OCI-LY1 (cell line): ENCODE measurements at regions not wholly inside any gene's neighbourhood (a gene's known extent, or its start where the extent isn't known, plus 50 kb on each side); places are given as distances from the start of the nearest gene placed in this dataset.
"Not testable (repeated sequence)": the region's sequence is repeated elsewhere in the genome, so short reads cannot be mapped to it uniquely, and the experiment has no call there.

Experiments used
- H2AFZ ChIP-seq: fragments of 200-600 bp; sonication (generic), shearing (Covaris generic); 2 replicates; pipeline ENCODE4 v1.6.0; 2014; ENCODE audit warnings: antibody characterized with exemption, mild to moderate bottlenecking, low read length
- H3F3A ChIP-seq: fragments of 200-600 bp; sonication (generic), shearing (Covaris generic); 2 replicates; pipeline ENCODE4 v1.6.0; 2014; ENCODE audit warnings: mild to moderate bottlenecking, antibody characterized with exemption, low read length, moderate library complexity; ENCODE audit not compliant: insufficient read depth
- H3K27ac ChIP-seq: fragments of 200-600 bp; sonication (generic); 2 replicates; pipeline ENCODE4 v1.5.1; 2014; ENCODE audit warnings: low read length, mixed run types, mild to moderate bottlenecking, low read depth; ENCODE audit not compliant: poor library complexity, severe bottlenecking
- H3K27me3 ChIP-seq: fragments of 200-600 bp; sonication (generic); 2 replicates; pipeline ENCODE4 v1.6.0; 2014; ENCODE audit warnings: antibody characterized with exemption, mild to moderate bottlenecking, low read length, moderate library complexity; ENCODE audit not compliant: insufficient read depth
- H3K36me3 ChIP-seq: fragments of 200-600 bp; sonication (generic); 2 replicates; pipeline ENCODE4 v1.6.1; 2014; ENCODE audit warnings: mild to moderate bottlenecking, antibody characterized with exemption, low read length, moderate library complexity, mixed read lengths; ENCODE audit not compliant: insufficient read depth
- H3K4me1 ChIP-seq: fragments of 200-600 bp; sonication (generic); 2 replicates; pipeline ENCODE4 v1.5.1; 2014; ENCODE audit warnings: mild to moderate bottlenecking, low read length, moderate library complexity; ENCODE audit not compliant: insufficient read depth, severe bottlenecking
- H3K4me2 ChIP-seq: fragments of 200-600 bp; sonication (generic), shearing (Covaris generic); 2 replicates; pipeline ENCODE4 v1.6.1; 2014; ENCODE audit warnings: low read length
- H3K4me3 ChIP-seq: fragments of 200-600 bp; sonication (generic); 2 replicates; pipeline ENCODE4 v1.5.1; 2014; ENCODE audit warnings: low read length, low read depth, mild to moderate bottlenecking, mixed read lengths; ENCODE audit not compliant: poor library complexity, severe bottlenecking
- H3K79me2 ChIP-seq: fragments of 200-600 bp; shearing (Covaris generic); 2 replicates; pipeline ENCODE4 v1.6.1; 2016; ENCODE audit warnings: mixed run types, low read length, mixed read lengths; ENCODE audit not compliant: insufficient read depth
- H3K9ac ChIP-seq: fragments of 200-600 bp; sonication (generic), shearing (Covaris generic); 2 replicates; pipeline ENCODE4 v1.6.1; 2014; ENCODE audit warnings: mild to moderate bottlenecking, low read length, mixed read lengths
- H3K9me2 ChIP-seq: fragments of 200-600 bp; sonication (generic), shearing (Covaris generic); 2 replicates; pipeline ENCODE4 v1.6.1; 2014; ENCODE audit warnings: low read depth, mild to moderate bottlenecking, low read length, mixed read lengths
- H3K9me3 ChIP-seq: fragments of 200-600 bp; shearing (Covaris generic); 2 replicates; pipeline ENCODE4 v1.6.1; 2014; ENCODE audit warnings: low read length, mixed read lengths
- H4K20me1 ChIP-seq: fragments of 200-600 bp; sonication (generic), shearing (Covaris generic); 2 replicates; pipeline ENCODE4 v1.6.0; 2016; ENCODE audit warnings: mild to moderate bottlenecking, low read length; ENCODE audit not compliant: insufficient read depth
- EZH2 ChIP-seq: fragments of 200-600 bp; sonication (generic), shearing (Covaris generic); IDR thresholded peaks from 2 replicates; pipeline ENCODE4 v1.8.0; 2017; ENCODE audit warnings: borderline replicate concordance, mixed run types, mild to moderate bottlenecking, antibody characterized with exemption, low read length, moderate library complexity, mixed read lengths
- TF ChIP-seq, protein P1 (sequence below): fragments of 200-600 bp; sonication (generic), shearing (Covaris generic); IDR thresholded peaks from 2 replicates; pipeline ENCODE4 v1.5.1; 2017; ENCODE audit warnings: mild to moderate bottlenecking, antibody characterized with exemption, low read length, moderate library complexity, mixed read lengths

DNA sequence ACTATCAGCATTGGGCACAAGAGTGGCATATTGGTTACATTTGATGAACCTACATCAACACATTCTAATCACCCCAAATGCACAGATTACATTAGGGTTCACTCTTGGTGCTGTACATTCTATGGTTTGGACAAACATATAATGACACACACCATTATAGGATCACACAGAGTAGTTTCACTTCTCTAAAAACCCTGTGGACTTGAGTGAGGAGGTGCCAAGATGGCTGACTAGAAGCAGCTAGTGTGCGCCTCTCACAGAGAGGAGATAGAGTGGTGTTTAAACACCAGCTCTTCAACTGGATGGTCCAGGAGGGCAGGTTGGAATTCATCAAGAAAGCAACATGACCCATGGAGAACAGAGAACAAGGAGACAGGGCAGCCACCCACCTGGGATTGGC is 265.6 kb downstream of the TDRD3 start:
- H3K4me3 ChIP-seq, result peak overlapping the region; percentile 23
- no peak overlapping the region for H2AFZ ChIP-seq
- TF ChIP-seq, protein P1, sequence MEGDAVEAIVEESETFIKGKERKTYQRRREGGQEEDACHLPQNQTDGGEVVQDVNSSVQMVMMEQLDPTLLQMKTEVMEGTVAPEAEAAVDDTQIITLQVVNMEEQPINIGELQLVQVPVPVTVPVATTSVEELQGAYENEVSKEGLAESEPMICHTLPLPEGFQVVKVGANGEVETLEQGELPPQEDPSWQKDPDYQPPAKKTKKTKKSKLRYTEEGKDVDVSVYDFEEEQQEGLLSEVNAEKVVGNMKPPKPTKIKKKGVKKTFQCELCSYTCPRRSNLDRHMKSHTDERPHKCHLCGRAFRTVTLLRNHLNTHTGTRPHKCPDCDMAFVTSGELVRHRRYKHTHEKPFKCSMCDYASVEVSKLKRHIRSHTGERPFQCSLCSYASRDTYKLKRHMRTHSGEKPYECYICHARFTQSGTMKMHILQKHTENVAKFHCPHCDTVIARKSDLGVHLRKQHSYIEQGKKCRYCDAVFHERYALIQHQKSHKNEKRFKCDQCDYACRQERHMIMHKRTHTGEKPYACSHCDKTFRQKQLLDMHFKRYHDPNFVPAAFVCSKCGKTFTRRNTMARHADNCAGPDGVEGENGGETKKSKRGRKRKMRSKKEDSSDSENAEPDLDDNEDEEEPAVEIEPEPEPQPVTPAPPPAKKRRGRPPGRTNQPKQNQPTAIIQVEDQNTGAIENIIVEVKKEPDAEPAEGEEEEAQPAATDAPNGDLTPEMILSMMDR, result no peak
- no peak for TF ChIP-seq EZH2
- H3K36me3 ChIP-seq, result no peaks in the 10 kb centered on the region
- no peak overlapping the region for H3K9ac ChIP-seq
- no peaks in the 10 kb centered on the region for H3F3A ChIP-seq
- no peaks in the 10 kb centered on the region for H3K9me3 ChIP-seq
- H3K27me3 ChIP-seq, result no peaks in the 10 kb centered on the region
- H3K9me2 ChIP-seq, result no peaks in the 10 kb centered on the region
- H3K27ac ChIP-seq, result no peak overlapping the region
- no peaks in the 10 kb centered on the region for H3K79me2 ChIP-seq
- H3K4me1 ChIP-seq, result peaks cover 7% of the 10 kb centered on the region
- H3K4me2 ChIP-seq, result no peak overlapping the region
- H4K20me1 ChIP-seq, result no peaks in the 10 kb centered on the region

DNA sequence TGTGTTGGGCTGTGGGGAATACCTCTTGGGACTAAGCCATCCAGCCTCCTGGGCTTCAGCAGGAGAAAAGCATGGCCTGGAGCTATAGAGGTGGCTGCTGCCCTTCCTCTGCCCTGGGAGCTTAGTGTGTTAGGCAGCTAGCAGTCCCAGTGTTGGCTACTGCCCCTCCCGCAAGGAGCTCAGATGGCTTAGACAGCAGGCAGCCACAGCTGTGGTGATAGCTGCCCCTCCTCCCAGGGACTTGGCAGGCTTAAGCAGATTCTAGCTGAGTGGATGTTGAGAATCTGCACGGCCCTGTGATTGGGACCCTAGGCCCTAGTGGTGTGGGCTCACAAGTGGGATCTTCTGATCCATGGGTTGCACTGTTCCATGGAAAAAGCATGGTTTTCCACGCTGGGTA is 264.5 kb downstream of the TDRD3 start:
- Histone ChIP-seq H3K27me3 (no peaks in the 10 kb centered on the region), H3K36me3 (no peaks in the 10 kb centered on the region), H3K27ac (no peak overlapping the region), H2AFZ (no peak overlapping the region), H4K20me1 (no peaks in the 10 kb centered on the region), H3F3A (no peaks in the 10 kb centered on the region), H3K9ac (no peak overlapping the region), H3K4me2 (no peak overlapping the region), H3K9me2 (no peaks in the 10 kb centered on the region), H3K79me2 (no peaks in the 10 kb centered on the region), H3K9me3 (no peaks in the 10 kb centered on the region), H3K4me3 (no peak overlapping the region), H3K4me1 (peaks cover 7% of the 10 kb centered on the region)
- no peak for TF ChIP-seq EZH2
- TF ChIP-seq, protein P1, result no peak

DNA sequence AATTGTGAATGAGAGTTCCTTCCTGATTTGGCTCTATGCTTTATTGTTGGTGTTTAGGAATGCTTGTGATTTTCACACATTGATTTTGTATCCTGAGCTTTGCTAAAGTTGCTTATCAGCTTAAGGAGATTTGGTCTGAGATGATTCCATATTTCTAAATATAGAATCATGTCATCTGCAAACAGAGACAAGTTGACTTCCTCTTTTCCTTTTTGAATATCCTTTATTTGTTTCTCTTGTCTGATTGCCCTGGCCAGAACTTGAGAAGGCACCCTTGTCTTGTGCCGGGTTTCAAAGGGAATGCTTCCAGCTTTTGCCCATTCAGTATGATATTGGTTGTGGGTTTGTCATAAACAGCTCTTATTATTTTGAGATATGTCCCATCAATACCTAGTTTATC is 260.6 kb downstream of the TDRD3 start:
- H3K9me2 ChIP-seq, H3K9ac ChIP-seq, H3K4me1 ChIP-seq, H3F3A ChIP-seq, H3K27ac ChIP-seq, H4K20me1 ChIP-seq, H3K4me3 ChIP-seq, H3K9me3 ChIP-seq, H3K36me3 ChIP-seq, H2AFZ ChIP-seq, H3K27me3 ChIP-seq, H3K4me2 ChIP-seq, H3K79me2 ChIP-seq: not testable (repeated sequence)

DNA sequence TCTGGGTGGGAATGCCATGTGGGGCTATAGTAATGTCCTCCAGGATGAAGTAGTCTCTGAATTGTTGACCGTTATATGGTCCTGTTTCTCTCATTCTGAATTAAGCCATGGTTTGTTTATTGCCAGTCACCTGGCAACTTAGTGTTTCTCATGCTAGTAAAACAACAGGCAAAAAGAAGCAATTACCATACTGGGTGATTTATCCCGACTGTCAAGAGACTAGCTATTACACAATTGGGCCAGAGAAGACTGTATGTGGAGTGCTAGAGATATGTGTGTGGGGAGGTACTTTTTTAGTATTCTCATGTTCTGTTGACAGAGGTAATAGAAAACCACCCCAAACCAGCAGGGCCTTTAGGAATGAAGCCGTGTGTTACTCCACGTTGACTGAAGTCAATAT is 258.2 kb downstream of the TDRD3 start:
- Histone ChIP-seq H3K9ac (no peak overlapping the region), H3K9me3 (no peaks in the 10 kb centered on the region), H3K36me3 (no peaks in the 10 kb centered on the region), H3F3A (no peaks in the 10 kb centered on the region), H3K4me1 (no peaks in the 10 kb centered on the region), H3K27me3 (no peaks in the 10 kb centered on the region), H3K4me3 (no peak overlapping the region), H3K79me2 (no peaks in the 10 kb centered on the region), H3K9me2 (no peaks in the 10 kb centered on the region), H2AFZ (no peak overlapping the region), H4K20me1 (no peaks in the 10 kb centered on the region), H3K4me2 (no peak overlapping the region), H3K27ac (no peak overlapping the region)
- no peak for TF ChIP-seq EZH2
- TF ChIP-seq, protein P1, result no peak
